Daoy (cell line): ENCODE measurements at regions not wholly inside any gene's neighbourhood (a gene's known extent, or its start where the extent isn't known, plus 50 kb on each side); places are given as distances from the start of the nearest gene placed in this dataset.
"Not testable (repeated sequence)": the region's sequence is repeated elsewhere in the genome, so short reads cannot be mapped to it uniquely, and the experiment has no call there.

Source experiments
- DNase-seq: peaks from one replicate; pipeline ENCODE4 v3.0.0-alpha.2; 2015; ENCODE audit warnings: low read depth

DNA sequence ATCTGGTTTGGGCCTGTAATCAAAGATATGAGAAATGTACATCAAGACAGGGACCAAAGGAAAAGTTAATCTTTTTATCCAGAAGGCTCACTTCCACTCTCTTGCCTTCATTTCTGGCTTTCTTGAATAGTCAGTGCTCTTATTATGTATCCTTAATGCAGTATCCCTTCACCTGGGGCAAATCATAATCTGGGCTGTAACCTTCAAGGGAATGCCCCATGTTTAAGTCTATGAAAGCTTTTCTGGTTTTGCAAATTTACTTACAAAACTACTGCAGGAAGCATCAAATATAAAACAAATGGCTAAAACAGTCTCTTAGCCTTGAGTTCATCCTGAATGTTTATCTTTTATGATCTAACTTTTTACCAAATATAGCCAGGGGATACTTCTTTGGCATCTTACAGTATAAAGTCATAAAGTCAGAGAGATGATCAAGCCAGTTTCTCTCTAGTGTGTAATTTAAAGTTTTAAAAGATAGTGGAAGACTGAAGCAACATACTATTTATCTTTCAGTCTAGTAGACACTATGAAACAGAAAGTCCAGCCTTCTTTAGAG lies 1214.8 kb downstream of the STIM2 start:
- no peak for DNase-seq

GRCh38 chr4:28077203-28077602 lies 1216.6 kb downstream of the STIM2 start:
- not testable (repeated sequence) for DNase-seq

GRCh38 chr4:28082686-28083390 lies 1222.2 kb downstream of the STIM2 start:
- no peak for DNase-seq

- no peak for DNase-seq
Measured at GRCh38 chr4:28092610-28093009, 1232.0 kb downstream of the STIM2 start.

- no peak for DNase-seq
Measured at GRCh38 chr4:28093071-28093470, 1232.4 kb downstream of the STIM2 start.

DNA sequence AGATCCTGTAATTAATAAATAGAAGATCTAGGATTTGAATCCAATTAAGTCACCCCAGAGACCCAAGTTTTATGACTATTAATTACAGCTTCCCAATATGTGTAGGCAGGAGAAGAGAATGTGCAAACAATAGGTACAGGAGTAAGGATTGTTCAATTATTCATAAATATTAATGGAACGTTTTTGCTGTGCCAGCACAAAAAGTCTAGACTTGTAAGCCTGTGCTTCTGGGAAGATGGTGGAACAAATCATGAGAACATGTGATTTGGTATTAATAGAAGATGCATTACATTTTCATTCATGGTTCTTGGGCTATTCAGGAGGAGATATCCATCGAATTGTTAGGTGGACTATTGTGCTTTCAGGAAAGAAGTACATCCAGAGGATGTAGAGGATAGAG lies 1240.9 kb downstream of the STIM2 start:
- DNase-seq: no peak

- DNase-seq: no peak
Measured at GRCh38 chr4:28105271-28105859, 1244.7 kb downstream of the STIM2 start.

DNA sequence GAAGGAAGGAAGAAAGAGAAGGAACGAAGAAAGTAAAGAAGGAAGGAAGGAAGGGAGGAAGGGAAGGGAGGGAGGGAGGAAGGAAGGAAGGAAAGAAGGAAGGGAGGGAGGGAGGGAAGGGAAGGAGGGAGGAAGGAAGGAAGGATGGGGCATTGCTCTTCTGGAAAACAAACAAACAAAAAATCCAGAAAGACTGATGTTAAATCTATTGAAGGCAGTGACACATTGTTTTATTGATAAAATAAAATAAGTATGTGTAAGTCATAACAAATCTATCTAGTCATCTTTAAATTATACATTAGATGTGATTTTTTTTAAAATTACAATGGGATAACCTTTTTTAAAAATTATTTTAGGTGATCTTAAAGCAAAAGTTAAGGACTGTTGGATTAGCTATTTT lies 1245.5 kb downstream of the STIM2 start:
- no peak for DNase-seq

DNA sequence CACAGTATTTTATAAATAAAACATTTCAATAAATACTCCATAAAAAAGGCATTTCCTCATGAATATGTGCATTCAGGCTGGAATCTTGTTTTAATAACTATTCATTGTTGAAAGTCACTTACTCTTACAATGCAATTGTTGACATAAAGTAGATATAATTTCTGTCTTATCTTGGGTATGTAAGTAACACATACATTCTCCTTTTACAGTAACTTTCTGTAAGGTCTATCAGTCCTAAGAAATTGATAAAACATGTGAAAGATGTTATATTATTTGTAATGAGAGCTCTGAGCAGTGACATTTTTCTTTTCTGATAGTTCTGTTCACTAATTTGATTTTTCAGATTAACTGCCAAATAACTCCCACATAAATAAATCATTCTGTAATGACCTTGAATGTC lies 1249.2 kb downstream of the STIM2 start:
- DNase-seq: no peak

DNA sequence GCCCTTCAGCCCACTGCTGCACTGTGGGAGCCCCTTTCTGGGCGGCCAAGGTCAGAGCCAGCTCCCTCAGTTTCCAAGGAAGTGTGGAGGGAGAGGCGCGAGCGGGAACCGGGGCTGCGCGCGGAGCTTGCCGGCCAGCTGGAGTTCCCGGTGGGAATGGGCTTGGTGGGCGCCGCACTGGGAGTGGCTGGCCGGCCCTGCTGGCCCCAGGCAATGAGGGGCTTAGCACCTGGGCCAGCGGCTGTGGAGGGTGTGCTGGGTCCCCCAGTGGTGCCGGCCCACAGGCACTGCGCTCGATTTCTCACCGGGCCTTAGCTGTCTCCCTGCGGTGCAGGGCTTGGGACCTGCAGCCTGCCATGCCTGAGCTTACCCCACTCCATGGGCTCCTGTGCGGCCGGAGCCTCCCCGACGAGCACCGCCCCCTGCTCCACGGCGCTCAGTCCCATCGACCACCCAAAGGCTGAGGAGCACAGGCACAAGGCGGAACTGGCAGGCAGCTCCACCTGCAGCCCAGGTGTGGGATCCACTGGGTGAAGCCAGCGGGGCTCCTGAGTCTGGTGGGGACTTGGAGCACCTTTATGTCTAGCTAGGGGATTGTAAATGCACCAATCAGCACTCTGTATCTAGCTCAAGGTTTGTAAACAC lies 1252.2 kb downstream of the STIM2 start:
- DNase-seq: not testable (repeated sequence)

DNA sequence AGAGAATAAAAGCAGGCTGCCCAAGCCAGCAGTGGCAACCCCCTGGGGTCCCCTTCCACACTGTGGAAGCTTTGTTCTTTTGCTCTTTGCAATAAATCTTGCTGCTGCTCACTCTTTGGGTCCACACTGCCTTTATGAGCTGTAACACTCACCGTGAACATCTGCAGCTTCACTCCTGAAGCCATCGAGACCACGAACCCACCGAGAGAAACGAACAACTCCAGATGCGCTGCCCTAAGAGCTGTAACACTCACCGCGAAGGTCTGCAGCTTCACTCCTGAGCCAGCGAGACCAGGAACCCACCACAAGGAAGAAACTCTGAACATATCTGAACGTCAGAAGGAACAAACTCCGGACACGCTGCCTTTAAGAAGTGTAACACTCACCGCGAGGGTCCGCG lies 1252.9 kb downstream of the STIM2 start:
- DNase-seq: not testable (repeated sequence)

DNA sequence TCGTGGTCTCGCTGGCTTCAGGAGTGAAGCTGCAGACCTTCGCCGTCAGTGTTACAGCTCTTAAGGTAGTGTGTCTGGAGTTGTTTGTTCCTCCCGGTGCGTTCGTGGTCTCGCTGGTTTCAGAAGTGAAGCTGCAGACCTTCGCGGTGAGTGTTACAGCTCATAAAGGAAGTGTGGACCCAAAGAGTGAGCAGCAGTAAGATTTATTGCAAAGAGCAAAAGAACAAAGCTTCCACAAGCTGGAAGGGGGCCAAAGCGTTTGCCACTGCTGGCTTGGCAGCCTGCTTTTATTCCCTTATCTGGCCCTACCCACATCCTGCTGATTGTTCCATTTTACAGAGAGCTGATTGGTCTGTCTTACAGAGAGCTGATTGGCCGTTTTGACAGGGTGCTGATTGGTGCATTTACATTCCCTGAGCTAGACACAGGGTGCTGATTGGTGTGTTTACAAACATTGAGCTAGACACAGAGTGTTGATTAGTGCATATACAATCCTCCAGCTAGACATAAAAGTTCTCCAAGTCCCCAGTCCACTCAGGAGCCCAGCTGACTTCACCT lies 1256.0 kb downstream of the STIM2 start:
- DNase-seq: not testable (repeated sequence)

DNA sequence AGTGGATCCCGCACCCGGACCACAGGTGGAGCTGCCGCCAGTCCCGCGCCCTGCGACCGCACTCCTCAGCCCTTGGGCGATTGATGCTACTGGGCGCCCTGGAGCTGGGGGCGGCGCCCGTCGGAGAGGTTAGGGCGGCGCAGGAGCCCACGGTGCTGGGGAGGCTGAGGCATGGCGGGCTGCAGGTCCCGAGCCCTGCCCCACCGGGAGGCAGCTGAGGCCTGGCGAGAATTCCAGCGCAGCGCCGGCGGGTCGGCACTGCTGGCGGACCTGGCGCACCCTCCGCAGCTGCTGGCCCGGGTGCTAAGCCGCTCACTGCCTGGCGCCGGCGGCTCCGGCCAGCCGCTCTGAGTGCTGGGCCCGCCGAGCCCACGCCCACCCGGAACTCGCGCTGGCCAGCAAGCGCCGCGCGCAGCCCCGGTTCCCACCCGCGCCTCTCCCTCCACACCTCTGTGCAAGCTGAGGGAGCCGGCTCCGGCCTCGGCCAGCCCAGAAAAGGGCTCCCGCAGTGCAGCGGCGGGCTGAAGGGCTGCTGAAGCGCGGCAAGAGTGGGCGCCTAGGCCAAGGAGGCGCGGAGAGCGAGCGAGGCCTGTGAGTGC lies 1256.5 kb downstream of the STIM2 start:
- no peak for DNase-seq

- DNase-seq: no peak
Measured at GRCh38 chr4:28146191-28146590, 1285.5 kb downstream of the STIM2 start.

DNA sequence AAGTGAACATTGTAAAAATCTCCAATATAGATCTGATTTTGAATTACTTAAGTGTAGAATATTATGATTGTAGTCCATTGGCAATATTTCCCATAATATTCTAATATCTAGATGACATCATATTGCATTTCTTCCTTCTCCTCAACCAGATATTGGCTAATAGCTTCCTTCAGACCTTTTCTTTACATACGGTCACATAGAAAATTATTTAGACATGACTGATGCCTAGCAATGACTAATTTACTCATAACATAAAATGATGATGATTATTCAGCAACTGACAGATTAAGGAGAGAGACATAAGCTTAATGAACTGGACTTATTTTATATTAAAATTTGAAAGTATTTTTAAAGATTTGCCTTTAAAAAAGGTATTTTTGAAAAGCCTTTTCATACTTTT lies 1287.6 kb downstream of the STIM2 start:
- DNase-seq: no peak

DNA sequence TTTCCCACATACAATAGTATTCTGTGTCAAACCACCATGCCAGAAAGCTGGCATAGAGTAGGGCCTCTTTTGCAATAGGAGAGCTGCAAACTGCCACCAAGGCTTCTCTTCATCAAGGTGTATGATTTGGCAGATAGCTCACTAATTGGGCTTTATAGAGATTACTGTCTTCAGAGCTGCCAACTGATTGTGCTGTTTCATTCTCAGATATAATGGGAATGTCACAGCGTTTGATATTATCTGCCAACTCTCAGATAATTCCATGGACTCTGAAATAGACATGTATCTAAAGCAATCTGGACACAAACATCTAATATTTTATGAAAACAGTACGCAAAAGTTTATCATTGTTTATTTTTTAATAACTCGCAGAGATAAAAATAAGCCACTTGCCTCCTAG lies 1289.1 kb downstream of the STIM2 start:
- no peak for DNase-seq

GRCh38 chr4:28151314-28151713 lies 1290.7 kb downstream of the STIM2 start:
- DNase-seq: no peak

DNA sequence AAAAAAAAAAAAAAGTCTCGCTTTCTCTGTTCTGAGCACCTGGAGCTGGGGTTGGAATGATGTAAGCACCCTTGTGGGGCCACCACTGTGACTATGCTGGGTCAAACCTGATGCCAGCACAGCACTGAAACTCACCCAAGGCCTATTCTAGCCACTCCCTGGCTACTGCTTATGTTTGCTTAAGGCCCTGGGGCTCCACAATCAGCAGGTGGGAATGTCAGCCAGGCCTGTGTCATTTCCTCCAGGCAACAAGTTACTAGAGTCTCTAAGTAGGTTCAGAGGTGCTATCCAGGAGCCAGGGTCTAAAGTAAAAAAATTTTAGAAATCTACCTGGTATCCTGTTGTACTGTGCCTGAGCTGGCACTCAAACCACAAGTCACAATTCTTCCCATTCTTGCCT lies 1306.8 kb downstream of the STIM2 start:
- DNase-seq: no peak

- DNase-seq: no peak
Measured at GRCh38 chr4:28176942-28177341, 1316.3 kb downstream of the STIM2 start.

- no peak for DNase-seq
Measured at GRCh38 chr4:28177641-28178040, 1317.0 kb downstream of the STIM2 start.

- no peak for DNase-seq
Measured at GRCh38 chr4:28179126-28179525, 1318.5 kb downstream of the STIM2 start.

DNA sequence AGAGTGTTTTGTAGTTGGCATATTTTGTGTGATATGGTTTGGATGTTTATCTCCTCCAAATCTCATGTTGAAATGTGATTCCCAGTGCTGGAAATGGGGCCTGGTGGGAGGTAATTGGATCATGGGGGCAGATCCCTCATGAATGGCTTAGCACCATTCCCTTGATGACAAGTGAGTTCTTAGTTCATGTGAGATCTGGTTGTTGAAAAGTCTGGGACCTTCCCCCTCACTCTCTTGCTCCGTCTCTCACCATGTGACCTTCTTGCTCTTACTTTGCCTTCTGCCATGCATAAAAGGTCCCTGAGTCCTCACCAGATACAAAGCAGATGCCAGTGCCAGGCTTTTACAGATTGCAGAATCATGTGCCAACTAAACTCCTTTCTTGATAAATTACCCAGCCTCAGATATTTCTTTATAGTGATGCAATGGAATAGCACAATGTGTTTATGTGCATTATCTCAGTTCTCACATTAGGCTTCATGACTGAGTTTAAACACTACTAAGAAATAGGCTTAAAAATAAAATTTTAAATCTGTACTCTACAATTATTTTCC lies 1348.8 kb downstream of the STIM2 start:
- DNase-seq: no peak
